IMR-90 (cell line): ENCODE measurements at regions not wholly inside any gene's neighbourhood (a gene's known extent, or its start where the extent isn't known, plus 50 kb on each side); places are given as distances from the start of the nearest gene placed in this dataset.

Experiments used
- ATAC-seq: fragments of 200-7000 bp; cut with Tn5 transposase; 2 replicates; pipeline ENCODE4 v1.9.1; 2020; ENCODE audit warnings: low read depth, mild to moderate bottlenecking, moderate library complexity
- BruUV-seq: library from RNA; stranded (reverse); fragments of 400-500 nt; replicated peaks from 2 replicates; lab custom pipeline; 2021; lab: Mats Ljungman, UMichigan
- CTCF ChIA-PET: fragments of 300-600 bp; formaldehyde crosslinking; extraction: SDS; loops from one replicate; lab custom pipeline; 2021; ENCODE audit warnings: antibody characterized with exemption; lab: Yijun Ruan, JAX
- POLR2A ChIA-PET: fragments of 300-600 bp; sonication (Branson Sonifier 250); formaldehyde crosslinking; loops from one replicate; lab custom pipeline; 2022; ENCODE audit warnings: antibody characterized with exemption; ENCODE audit not compliant: unreplicated experiment; lab: Charles Lee
- DNase-seq: peaks from one replicate; pipeline ENCODE4 v3.0.0; 2013
- H2AFZ ChIP-seq: replicated peaks from 2 replicates; pipeline ENCODE3; 2013; ENCODE audit warnings: low read length, mild to moderate bottlenecking; ENCODE audit not compliant: poor library complexity
- H2AK5ac ChIP-seq: 2 replicates; pipeline ENCODE4 v1.6.1; 2013; ENCODE audit warnings: low read depth, low read length, inconsistent platforms
- H2AK9ac ChIP-seq: replicated peaks from 2 replicates; pipeline ENCODE3; 2013; ENCODE audit warnings: mild to moderate bottlenecking, low read depth, low read length, moderate library complexity; ENCODE audit not compliant: poor library complexity
- H2BK120ac ChIP-seq: 2 replicates; pipeline ENCODE4 v1.6.1; 2013; ENCODE audit warnings: low read depth, low read length, inconsistent platforms
- H2BK15ac ChIP-seq: 3 replicates; pipeline ENCODE4 v1.6.1; 2013; ENCODE audit warnings: low read depth, low read length, inconsistent platforms
- H2BK20ac ChIP-seq: 2 replicates; pipeline ENCODE4 v1.6.1; 2013; ENCODE audit warnings: low read depth, mild to moderate bottlenecking, inconsistent platforms, low read length, moderate library complexity
- H2BK5ac ChIP-seq: 2 replicates; pipeline ENCODE4 v1.6.1; 2013; ENCODE audit warnings: mild to moderate bottlenecking, low read depth, low read length, inconsistent platforms; ENCODE audit not compliant: poor library complexity, severe bottlenecking
- H3K14ac ChIP-seq: replicated peaks from 2 replicates; pipeline ENCODE4 v1.6.1; 2013; ENCODE audit warnings: low read depth, low read length, inconsistent platforms
- H3K18ac ChIP-seq: 2 replicates; pipeline ENCODE4 v1.6.1; 2013; ENCODE audit warnings: low read depth, low read length, control low read depth
- H3K23ac ChIP-seq: 2 replicates; pipeline ENCODE4 v1.6.1; 2013; ENCODE audit warnings: low read depth, low read length, inconsistent platforms
- H3K27ac ChIP-seq: 2 replicates; pipeline ENCODE4 v1.5.1; 2013; ENCODE audit warnings: mild to moderate bottlenecking, control low read depth, low read length; ENCODE audit not compliant: insufficient read depth
- H3K27me3 ChIP-seq: 2 replicates; pipeline ENCODE4 v1.6.1; 2013; ENCODE audit warnings: low read length; ENCODE audit not compliant: control insufficient read depth, insufficient read depth
- H3K36me3 ChIP-seq: 2 replicates; pipeline ENCODE4 v1.6.1; 2013; ENCODE audit warnings: low read length, mixed read lengths; ENCODE audit not compliant: control insufficient read depth, insufficient read depth
- H3K4ac ChIP-seq: 2 replicates; pipeline ENCODE4 v1.6.1; 2013; ENCODE audit warnings: low read depth, low read length, inconsistent platforms
- H3K4me1 ChIP-seq: 2 replicates; pipeline ENCODE4 v1.6.1; 2013; ENCODE audit warnings: low read length, mixed read lengths; ENCODE audit not compliant: control insufficient read depth, insufficient read depth
- H3K4me2 ChIP-seq: 2 replicates; pipeline ENCODE4 v1.6.1; 2013; ENCODE audit warnings: low read depth, mild to moderate bottlenecking, control low read depth, low read length, moderate library complexity
- H3K4me3 ChIP-seq: 2 replicates; pipeline ENCODE4 v1.5.1; 2013; ENCODE audit warnings: low read depth, mild to moderate bottlenecking, control low read depth, low read length, moderate library complexity; ENCODE audit not compliant: insufficient read depth
- H3K56ac ChIP-seq: 2 replicates; pipeline ENCODE4 v1.6.1; 2013; ENCODE audit warnings: low read length, inconsistent platforms; ENCODE audit not compliant: insufficient read depth; ENCODE audit errors: extremely low read depth
- H3K79me1 ChIP-seq, 2 experiments: 2 replicates each; pipeline ENCODE4 v1.6.1; 2013; ENCODE audit warnings: low read length in 2 of 2, inconsistent platforms in 1 of 2, low read depth in 1 of 2
- H3K9ac ChIP-seq: 2 replicates; pipeline ENCODE4 v1.6.1; 2013; ENCODE audit warnings: low read depth, low read length, control low read depth
- H3K9me1 ChIP-seq: 2 replicates; pipeline ENCODE4 v1.6.1; 2013; ENCODE audit warnings: low read length, inconsistent platforms; ENCODE audit not compliant: insufficient read depth
- H3K9me3 ChIP-seq: 2 replicates; pipeline ENCODE4 v1.6.1; 2013; ENCODE audit warnings: low read length; ENCODE audit not compliant: control insufficient read depth, insufficient read depth
- H4K20me1 ChIP-seq: 2 replicates; pipeline ENCODE4 v1.6.1; 2013; ENCODE audit warnings: low read length, inconsistent platforms; ENCODE audit not compliant: insufficient read depth
- H4K5ac ChIP-seq: 2 replicates; pipeline ENCODE4 v1.6.1; 2013; ENCODE audit warnings: mild to moderate bottlenecking, low read depth, low read length, control low read depth
- H4K8ac ChIP-seq, 2 experiments: 2 replicates each; pipeline ENCODE4 v1.6.1; 2013; ENCODE audit warnings: low read depth in 2 of 2, low read length in 2 of 2, control low read depth in 1 of 2, inconsistent platforms in 1 of 2
- H4K91ac ChIP-seq: 2 replicates; pipeline ENCODE4 v1.6.1; 2013; ENCODE audit warnings: low read depth, low read length, inconsistent platforms; ENCODE audit not compliant: insufficient read depth
- CHD1 ChIP-seq: IDR thresholded peaks from 2 replicates; pipeline ENCODE4 v1.6.1; 2012; ENCODE audit warnings: low read depth, low read length, improper control_type of control experiment
- MAFK ChIP-seq: IDR thresholded peaks from 2 replicates; pipeline ENCODE4 v1.6.1; 2012; ENCODE audit warnings: low read depth, low read length, improper control_type of control experiment
- NFE2L2 ChIP-seq: fragments of 150-350 bp; IDR thresholded peaks from 2 replicates; pipeline ENCODE4 v1.6.1; 2016; ENCODE audit warnings: low read depth, mild to moderate bottlenecking, low read length
- POLR2A ChIP-seq: IDR thresholded peaks from 2 replicates; pipeline ENCODE4 v1.6.1; 2012; ENCODE audit warnings: mild to moderate bottlenecking, low read depth, low read length
- RAD21 ChIP-seq: IDR thresholded peaks from 2 replicates; pipeline ENCODE4 v1.6.1; 2012; ENCODE audit warnings: low read length, improper control_type of control experiment
- SMC3 ChIP-seq: fragments of 150-350 bp; IDR thresholded peaks from 2 replicates; pipeline ENCODE4 v1.6.1; 2016; ENCODE audit warnings: low read depth, mild to moderate bottlenecking, antibody characterized with exemption, low read length, moderate library complexity
- WGBS, 2 experiments: methylation state at CpG; one replicate each; pipeline versions ENCODE4 v1.1.5 to v1.1.7; 2013; ENCODE audit warnings: missing lambda C conversion rate in 2 of 2; ENCODE audit not compliant: insufficient read length in 1 of 2; ENCODE audit errors: extremely low coverage in 2 of 2; 5-methylcytosine and 5-hydroxymethylcytosine counted together
- dilution Hi-C: fragments of 300-500 bp; cut with HindIII; formaldehyde crosslinking; loops from one replicate; pipeline ENCODE4 v1.14.3; 2018; ENCODE audit warnings: low sequenced_read_pairs; ENCODE audit not compliant: unreplicated experiment
- in situ Hi-C: fragments of 300-500 bp; cut with MboI; formaldehyde crosslinking; loops from 3 replicates; pipeline ENCODE4 v1.14.3; 2019; ENCODE audit warnings: low sequenced_read_pairs, inconsistent platforms, mixed read lengths
- intact Hi-C: fragments of 100-400 bp; cut with micrococcal nuclease; formaldehyde crosslinking; loops from 2 replicates; pipeline ENCODE4 v1.10.0; 2022
- TF ChIP-seq, protein P1 (sequence below): fragments of 150-350 bp; IDR thresholded peaks from 2 replicates; pipeline ENCODE4 v1.6.1; 2017; ENCODE audit warnings: mild to moderate bottlenecking, antibody characterized with exemption, low read length, low read depth
- TF ChIP-seq, protein P2 (sequence below): fragments of 150-350 bp; IDR thresholded peaks from 2 replicates; pipeline ENCODE4 v1.6.1; 2016; ENCODE audit warnings: low read depth, mild to moderate bottlenecking, low read length, moderate library complexity, borderline replicate concordance

DNA sequence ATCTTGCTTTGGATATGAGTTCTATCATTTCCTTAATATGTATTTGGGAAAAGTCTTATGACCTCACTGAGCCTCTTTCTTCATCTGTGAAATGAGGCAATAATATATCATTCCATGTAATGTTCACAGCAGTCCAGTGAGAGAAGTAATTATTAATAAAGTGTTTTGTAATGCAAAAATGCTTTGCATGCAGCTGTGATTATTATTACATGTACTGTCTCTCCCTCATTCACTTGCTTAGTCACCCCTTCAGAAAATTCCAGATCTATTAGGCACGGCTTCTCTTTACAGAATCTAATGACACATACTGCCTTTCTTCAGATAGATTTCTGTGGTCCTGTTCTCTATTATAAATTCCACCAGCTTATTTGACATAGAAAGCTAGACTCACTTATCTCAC, 53.5 kb upstream of the FGF13 start:
- no peak overlapping the region for H2AK9ac ChIP-seq
- TF ChIP-seq CHD1 (no peak), SMC3 (no peak), RAD21 (no peak), MAFK (no peak), NFE2L2 (no peak), POLR2A (no peak)
- TF ChIP-seq, protein P1, sequence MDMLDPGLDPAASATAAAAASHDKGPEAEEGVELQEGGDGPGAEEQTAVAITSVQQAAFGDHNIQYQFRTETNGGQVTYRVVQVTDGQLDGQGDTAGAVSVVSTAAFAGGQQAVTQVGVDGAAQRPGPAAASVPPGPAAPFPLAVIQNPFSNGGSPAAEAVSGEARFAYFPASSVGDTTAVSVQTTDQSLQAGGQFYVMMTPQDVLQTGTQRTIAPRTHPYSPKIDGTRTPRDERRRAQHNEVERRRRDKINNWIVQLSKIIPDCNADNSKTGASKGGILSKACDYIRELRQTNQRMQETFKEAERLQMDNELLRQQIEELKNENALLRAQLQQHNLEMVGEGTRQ, result no peak
- TF ChIP-seq, protein P2, sequence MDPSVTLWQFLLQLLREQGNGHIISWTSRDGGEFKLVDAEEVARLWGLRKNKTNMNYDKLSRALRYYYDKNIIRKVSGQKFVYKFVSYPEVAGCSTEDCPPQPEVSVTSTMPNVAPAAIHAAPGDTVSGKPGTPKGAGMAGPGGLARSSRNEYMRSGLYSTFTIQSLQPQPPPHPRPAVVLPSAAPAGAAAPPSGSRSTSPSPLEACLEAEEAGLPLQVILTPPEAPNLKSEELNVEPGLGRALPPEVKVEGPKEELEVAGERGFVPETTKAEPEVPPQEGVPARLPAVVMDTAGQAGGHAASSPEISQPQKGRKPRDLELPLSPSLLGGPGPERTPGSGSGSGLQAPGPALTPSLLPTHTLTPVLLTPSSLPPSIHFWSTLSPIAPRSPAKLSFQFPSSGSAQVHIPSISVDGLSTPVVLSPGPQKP, result no peak
- no peak overlapping the region for H3K4ac ChIP-seq
- H3K9ac ChIP-seq, result no peak overlapping the region
- no peak overlapping the region for H2BK20ac ChIP-seq
- CTCF ChIA-PET, result interaction anchor here (0.6 kb wide), 1 partner anchor 39 kb away, joined by 3 read pairs; no protein-coding TSS in a partner anchor
- POLR2A ChIA-PET, result no interaction called here
- no peak overlapping the region for H2BK15ac ChIP-seq
- no peak overlapping the region for H2AFZ ChIP-seq
- H3K23ac ChIP-seq, result no peak overlapping the region
- DNase-seq, result no peak
- H3K56ac ChIP-seq, result no peak overlapping the region
- H2BK120ac ChIP-seq, result no peak overlapping the region
- no peak overlapping the region for H3K4me2 ChIP-seq
- H4K20me1 ChIP-seq, result no peaks in the 10 kb centered on the region
- no peak overlapping the region for H2BK5ac ChIP-seq
- H3K4me1 ChIP-seq, result no peaks in the 10 kb centered on the region
- H3K79me1 ChIP-seq, result no peaks in the 10 kb centered on the region
- no peak overlapping the region for H3K18ac ChIP-seq
- no peaks in the 10 kb centered on the region for H3K27me3 ChIP-seq
- in situ Hi-C loops (no loop called here), intact Hi-C loops (no loop called here), dilution Hi-C loops (no loop called here)
- H2AK5ac ChIP-seq, result no peak overlapping the region
- ATAC-seq, result no peak
- no peak overlapping the region for H4K5ac ChIP-seq
- H3K4me3 ChIP-seq, result no peak overlapping the region
- no peaks in the 10 kb centered on the region for H3K9me1 ChIP-seq
- 0% methylated on average over 1 of the region's 1 CpG; no CpG with 5 or more reads in 1 of the 2 experiments for WGBS, 2 experiments
- BruUV-seq, result no TSS peak
- H3K27ac ChIP-seq, result no peak overlapping the region
- no peaks in the 10 kb centered on the region; the same call in 1 of the 2 replicates for H3K9me3 ChIP-seq
- no peak overlapping the region for H4K8ac ChIP-seq
- H3K14ac ChIP-seq, result no peak overlapping the region
- no peaks in the 10 kb centered on the region for H3K36me3 ChIP-seq
- H4K91ac ChIP-seq, result no peak overlapping the region
